ENCODE measurements at regions not wholly inside any gene's neighbourhood (a gene's known extent, or its start where the extent isn't known, plus 50 kb on each side); places are given as distances from the start of the nearest gene placed in this dataset.
"Not testable (repeated sequence)": the region's sequence is repeated elsewhere in the genome, so short reads cannot be mapped to it uniquely, and the experiment has no call there.

- DNase-seq (ENCODE audit: low read depth) = not testable (repeated sequence)
These were observed 103.6 kb upstream of the NUDT6 start for GRCh38 chr4:123026015-123026414.

- DNase-seq (ENCODE audit: low read depth) = no peak
These were observed 109.3 kb upstream of the NUDT6 start for GRCh38 chr4:123031664-123032063.

DNA sequence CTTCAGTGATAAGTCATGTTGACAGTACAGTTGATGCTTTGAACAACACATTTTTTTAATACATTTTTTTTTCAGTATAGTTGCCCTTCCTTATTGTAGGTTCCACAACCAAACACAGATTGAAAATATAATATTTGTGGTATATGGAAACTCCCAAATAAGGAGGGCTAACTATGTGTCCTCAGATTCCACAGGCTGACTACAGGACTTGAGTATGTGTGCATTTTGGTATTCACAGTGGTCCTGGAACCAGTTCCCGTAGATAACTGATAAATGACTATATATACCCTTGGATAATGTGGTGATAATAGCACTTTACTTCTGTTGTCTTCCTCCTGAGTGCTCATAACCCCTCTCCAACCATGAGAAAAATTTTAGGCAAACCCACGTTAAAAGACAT is 111.6 kb upstream of the NUDT6 start:
- DNase-seq (ENCODE audit: low read depth) = no peak

DNA sequence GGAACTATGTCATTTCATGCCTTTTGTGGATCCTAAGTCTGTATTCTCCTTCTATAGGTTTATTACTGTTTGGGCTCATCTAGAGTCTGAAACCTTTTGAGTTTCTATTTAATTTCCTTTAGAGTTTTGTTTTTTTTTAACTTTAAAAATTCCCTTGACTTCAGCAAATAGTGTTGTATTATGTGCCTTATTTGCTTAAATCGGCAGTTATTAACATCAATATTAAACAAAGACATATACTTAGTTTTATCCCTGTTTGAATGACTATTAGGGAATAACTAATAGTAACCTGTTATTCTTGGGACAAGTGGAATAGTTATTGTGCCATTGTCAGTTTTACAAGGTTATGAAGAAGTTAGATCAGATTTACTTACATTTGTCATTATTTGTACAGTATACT is 112.8 kb upstream of the NUDT6 start:
- no peak for DNase-seq (ENCODE audit: low read depth)

DNA sequence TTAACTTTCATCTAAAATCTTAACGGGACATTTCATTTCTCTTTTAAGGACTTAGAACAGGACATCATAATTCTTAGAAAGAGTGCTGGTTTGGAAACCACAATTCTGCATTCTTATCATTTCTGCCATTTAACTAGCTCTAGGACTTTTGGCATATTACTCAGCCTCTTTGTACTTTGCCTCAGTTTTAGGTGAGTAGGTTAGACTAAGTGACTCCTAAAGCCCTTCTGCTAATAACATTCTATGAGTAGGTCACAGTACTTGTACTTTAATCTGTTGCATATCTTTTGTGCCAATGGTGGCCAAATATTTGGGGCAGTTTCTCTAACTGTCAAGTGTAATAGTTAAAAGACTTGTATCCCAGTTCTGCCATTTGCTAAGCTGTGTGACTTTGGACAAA is 115.4 kb upstream of the NUDT6 start:
- DNase-seq (ENCODE audit: low read depth) = no peak

DNA sequence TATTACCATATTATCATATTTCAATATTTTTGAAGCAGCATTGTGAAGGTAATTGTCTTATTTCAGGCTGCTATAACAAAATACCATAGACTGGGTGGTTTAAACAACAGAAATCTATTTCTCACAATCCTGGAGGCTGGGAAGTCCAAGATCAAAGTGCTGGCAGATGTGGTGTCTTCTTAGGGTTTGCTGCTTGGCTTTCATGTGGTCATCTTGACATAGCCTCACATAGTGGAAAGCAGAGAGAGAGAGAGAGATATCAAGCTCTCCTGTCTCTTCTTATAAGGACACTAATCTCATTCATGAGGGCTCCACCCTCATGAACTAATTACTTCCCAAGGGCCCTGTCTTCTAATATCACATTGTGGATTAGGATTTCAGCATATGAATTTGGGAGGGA is 119.7 kb upstream of the NUDT6 start:
- no peak for DNase-seq (ENCODE audit: low read depth)

DNA sequence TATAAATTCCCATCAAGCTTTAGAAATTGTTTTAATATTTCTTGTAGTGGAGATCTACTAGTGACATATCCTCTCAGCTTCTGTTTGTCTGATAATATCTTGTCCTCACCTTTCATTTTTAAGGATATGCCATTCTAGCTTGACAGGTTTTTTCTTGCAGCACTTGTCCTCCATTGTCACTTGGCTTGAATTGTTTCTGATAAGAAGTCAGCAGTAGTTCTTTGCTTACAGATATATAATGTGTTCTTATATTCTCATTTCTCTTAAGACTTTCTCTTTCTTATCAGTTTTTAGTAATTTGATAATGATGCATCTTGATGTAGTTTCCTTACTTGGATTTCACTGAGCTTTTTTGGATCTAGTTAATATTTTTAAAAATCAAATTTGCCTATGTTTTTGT is 120.6 kb upstream of the NUDT6 start:
- DNase-seq (ENCODE audit: low read depth) = no peak

DNA sequence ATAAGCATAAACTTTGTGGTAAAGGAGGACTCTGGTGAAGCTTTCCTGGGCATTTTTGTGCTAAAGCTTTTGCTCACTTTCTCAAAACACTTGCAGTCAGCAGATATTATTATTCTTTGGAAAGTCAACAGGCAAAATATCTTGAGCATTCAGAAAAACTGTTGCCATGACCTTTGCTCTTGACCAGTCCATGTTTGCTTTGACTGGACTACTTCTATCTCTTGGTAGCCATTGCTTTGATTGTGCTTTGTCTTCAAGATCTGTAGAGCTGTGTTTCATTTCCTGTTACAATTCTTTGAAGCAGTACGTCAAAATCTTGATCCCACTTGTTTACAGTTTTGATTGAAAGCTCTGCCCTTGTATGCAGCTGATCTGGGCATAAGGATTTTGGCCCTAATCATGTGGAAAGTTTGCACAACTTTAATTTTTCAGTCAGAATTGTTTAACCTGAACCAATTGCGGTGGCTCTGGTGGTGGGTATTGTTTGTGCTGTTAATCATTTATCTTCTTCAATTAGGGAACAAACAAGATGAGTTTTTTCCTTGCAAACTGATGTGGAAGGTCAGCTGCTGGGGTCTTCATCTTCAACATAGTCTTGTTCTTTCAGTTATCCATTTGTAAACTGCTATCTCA is 121.5 kb upstream of the NUDT6 start:
- no peak for DNase-seq (ENCODE audit: low read depth)

- no peak for DNase-seq (ENCODE audit: low read depth)
These were observed 123.7 kb upstream of the NUDT6 start for GRCh38 chr4:123046096-123046495.

DNA sequence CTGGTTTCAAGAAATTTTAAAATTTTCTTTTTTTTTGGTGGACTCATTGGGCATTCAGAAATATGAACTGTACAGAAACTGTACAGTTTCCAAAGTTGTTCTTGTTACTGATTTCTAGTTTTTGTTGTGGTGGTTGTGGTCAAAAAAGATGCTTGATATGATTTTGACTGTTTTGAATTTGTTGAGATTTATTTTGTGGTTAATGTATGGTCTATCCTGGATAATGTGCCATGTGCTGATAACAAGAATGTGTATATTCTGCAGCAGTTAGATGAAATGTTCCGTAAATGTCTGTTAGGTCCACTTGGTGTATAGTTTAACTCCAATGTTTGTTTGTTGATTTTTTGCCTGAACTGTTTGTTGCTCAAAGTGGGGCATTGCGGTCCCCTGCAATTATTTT is 127.6 kb upstream of the NUDT6 start:
- no peak for DNase-seq (ENCODE audit: low read depth)

- DNase-seq (ENCODE audit: low read depth) = no peak
These were observed 129.6 kb upstream of the NUDT6 start for GRCh38 chr4:123052007-123052406.

DNA sequence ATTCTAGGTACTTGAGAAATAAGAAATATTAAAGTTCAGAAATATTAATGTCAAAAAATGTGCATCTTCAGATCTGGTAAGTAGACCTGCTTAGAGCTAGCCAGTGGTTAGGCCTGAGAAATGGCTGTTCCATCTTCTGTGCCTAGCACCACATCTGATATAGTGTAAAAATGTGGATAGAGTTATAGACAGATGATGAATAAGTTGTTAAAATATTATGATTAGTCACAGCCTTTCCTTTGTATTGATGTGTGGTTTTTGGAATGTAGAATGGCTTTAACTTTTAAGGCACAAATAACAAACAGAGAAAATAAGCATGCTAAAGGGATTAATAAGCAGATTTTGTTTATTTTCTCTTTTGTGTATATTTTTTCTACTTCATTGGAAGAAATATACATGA is 133.5 kb upstream of the NUDT6 start:
- no peak for DNase-seq (ENCODE audit: low read depth)

DNA sequence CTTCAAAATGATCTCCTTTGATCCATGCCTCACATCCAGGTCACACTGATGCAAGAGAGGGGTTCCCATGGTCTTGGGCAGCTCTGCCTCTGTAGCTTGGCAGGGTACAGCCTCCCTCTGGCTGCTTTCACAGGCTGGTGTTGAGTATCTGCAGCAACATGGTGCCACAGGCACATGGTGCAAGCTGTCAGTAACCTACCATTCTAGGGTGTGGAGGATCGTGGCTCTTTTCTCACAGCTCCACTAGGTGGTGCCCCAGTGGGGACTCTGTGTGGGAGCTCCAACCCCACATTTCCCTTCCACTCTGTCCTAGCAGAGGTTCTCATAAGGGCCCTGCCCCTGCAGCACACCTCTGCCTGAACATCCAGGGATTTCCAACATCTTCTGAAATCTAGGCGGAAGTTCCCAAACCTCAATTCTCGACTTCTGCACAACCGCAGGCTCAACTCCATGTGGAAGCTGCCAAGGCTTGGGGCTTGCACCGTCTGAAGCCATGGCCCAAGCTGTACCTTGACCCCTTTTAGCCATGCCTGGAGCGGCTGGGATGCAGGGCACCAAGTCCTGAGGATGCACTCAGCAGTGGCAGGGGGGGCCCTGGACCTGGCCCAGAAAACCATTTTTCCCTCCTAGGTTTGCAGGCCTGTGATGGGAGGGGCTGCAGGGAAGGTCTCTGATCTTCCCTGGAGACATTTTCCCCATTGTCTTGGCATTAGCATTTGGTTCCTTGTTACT is 137.8 kb upstream of the NUDT6 start:
- DNase-seq (ENCODE audit: low read depth) = no peak

- DNase-seq (ENCODE audit: low read depth) = no peak
These were observed 142.0 kb upstream of the NUDT6 start for GRCh38 chr4:123064390-123064789.

DNA sequence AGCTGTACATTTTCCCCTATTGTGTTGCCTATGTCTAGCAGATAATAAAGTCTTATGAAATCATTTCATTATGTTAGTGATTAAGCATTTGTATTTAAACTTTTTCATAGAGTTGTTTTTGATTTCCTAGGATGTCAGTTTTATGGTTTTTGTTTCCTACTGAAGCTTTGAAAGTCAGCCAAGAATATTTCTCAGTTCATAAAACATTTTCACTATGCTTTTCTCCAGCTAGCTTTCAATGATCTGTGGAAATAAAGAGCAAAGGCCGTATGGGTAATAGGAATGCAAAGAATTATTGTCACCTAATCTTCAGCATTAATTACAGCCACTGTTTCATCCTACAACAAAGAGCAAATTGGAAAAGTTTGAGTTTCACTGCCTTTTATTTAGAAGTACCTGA is 145.7 kb upstream of the NUDT6 start:
- no peak for DNase-seq (ENCODE audit: low read depth)

GRCh38 chr4:123072060-123072459 is 149.7 kb upstream of the NUDT6 start:
- no peak for DNase-seq (ENCODE audit: low read depth)

- DNase-seq (ENCODE audit: low read depth) = no peak
These were observed 151.3 kb upstream of the NUDT6 start for GRCh38 chr4:123073650-123074049.

GRCh38 chr4:123077330-123077729 is 154.9 kb upstream of the NUDT6 start:
- DNase-seq (ENCODE audit: low read depth) = no peak

DNA sequence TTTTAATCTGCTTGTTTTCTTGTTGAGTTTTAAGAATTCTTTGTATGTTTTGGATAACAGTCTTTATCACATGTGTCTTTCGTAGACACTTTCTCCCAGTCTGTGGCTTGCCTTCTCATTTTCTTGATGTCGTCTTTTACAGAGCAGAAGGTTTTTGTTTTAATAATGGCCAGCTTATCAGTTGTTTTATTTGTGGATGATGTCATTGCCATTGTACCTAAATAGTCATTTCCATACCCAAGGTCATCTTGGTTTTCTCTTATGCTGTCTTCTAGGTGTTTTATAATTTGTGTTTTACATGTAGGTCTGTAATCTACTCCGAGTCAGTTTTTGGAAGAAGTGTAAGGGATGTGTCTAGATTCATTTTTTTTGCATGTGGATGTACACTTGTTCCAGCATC is 159.6 kb upstream of the NUDT6 start:
- DNase-seq (ENCODE audit: low read depth) = no peak

DNA sequence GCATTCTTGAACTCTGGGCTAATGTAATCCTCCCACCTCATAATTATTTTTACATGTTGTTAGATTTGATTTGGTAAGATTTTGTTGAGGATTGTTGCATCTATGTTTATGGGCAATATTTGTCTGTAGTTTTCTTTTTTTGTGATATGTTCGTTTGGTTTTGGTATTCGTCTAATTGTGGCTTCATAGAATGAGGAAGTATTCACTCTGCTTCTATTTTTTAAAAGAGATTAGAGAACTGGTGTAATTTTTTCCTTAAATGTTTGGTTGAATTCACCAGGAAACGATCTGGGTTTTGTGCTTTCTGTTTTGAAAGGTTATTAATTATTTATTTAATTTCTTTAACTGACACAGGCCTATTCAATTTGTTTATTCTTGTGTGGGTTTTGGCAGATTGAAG is 161.2 kb upstream of the NUDT6 start:
- DNase-seq (ENCODE audit: low read depth) = no peak

DNA sequence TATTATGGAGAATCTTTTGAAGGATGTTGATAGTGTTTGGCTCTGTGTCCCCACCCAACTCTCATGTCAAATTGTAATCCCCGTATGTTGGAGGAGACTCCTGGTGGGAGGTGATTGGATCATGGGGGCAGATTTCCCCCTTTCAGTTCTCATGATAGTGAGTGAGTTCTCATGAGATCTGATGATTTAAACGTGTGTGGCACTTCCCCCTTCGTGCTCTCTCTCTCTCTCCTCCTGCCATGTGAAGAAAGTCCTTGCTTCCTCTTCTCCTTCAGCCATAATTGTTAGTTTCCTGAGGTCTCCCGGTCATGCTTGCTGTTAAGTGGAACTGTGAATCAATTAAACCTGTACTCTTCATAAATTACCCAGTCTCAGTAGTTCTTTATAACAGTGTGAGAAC is 166.1 kb upstream of the NUDT6 start:
- no peak for DNase-seq (ENCODE audit: low read depth)

GRCh38 chr4:123090886-123091285 is 168.5 kb upstream of the NUDT6 start:
- no peak for DNase-seq (ENCODE audit: low read depth)

DNA sequence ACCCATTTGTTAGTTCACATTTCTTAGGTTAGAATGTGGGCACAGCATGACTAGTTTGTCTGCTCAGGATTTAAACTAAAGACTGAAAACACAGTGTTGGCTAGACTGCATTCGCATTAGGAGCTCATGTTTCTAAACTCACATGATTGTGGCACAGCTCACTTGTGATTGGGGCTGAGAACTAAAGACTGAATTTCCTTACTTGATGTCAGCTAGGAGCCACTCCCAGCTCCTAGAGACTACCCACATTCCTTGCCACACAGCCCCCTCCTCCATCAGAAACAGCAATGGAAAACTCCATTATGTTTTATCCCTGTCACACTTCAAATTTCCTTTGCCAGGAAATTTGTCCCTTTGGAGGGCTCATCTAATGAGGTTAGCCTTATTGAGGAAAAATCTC is 170.2 kb upstream of the NUDT6 start:
- DNase-seq (ENCODE audit: low read depth) = no peak

- no peak for DNase-seq (ENCODE audit: low read depth)
These were observed 170.8 kb upstream of the NUDT6 start for GRCh38 chr4:123093236-123093635.
